ENCODE measurements at regions not wholly inside any gene's neighbourhood (a gene's known extent, or its start where the extent isn't known, plus 50 kb on each side); places are given as distances from the start of the nearest gene placed in this dataset.

GRCh38 chr2:7468448-7468828 lies 551.2 kb downstream of the RNF144A start:
- TF ChIP-seq EZH2 (IDR thresholded peaks at IDR 0.05; ENCODE audit: borderline replicate concordance, low read depth, low read length, poor library complexity, severe bottlenecking) (no peak), CTCF (conservative IDR thresholded peaks at IDR 0.05; ENCODE audit: low read depth, low read length) (no peak)
- Histone ChIP-seq H3K27ac (ENCODE audit: low read depth, low read length, poor library complexity, severe bottlenecking) (no peak overlapping the region), H3K27me3 (replicated peaks; ENCODE audit: insufficient read depth, low read depth, low read length, poor library complexity) (no peaks in the 10 kb centered on the region), H3K9me3 (ENCODE audit: low read depth, low read length, poor library complexity, severe bottlenecking) (no peaks in the 10 kb centered on the region), H3K4me1 (ENCODE audit: insufficient read depth, low read length, poor library complexity, severe bottlenecking) (no peaks in the 10 kb centered on the region), H3K36me3 (ENCODE audit: insufficient read depth, low read length, poor library complexity, severe bottlenecking) (no peaks in the 10 kb centered on the region), H3K4me3 (ENCODE audit: low read depth, low read length, poor library complexity, severe bottlenecking) (no peak overlapping the region)
- intact Hi-C loops (cut with micrococcal nuclease; ENCODE audit: unreplicated experiment), result no loop called here
- no TSS peak for BruUV-seq (replicated peaks)
- CTCF ChIA-PET, result no interaction called here
- no peak for DNase-seq (ENCODE audit: low spot score)
- POLR2A ChIA-PET (ENCODE audit: low non-redundant PET), result no interaction called here

GRCh38 chr2:7468955-7469354 lies 551.7 kb downstream of the RNF144A start:
- ChIA-PET POLR2A (ENCODE audit: low non-redundant PET) (no interaction called here), CTCF (no interaction called here)
- intact Hi-C loops (cut with micrococcal nuclease; ENCODE audit: unreplicated experiment), result no loop called here
- no peaks in the 10 kb centered on the region for H3K9me3 ChIP-seq (ENCODE audit: low read depth, low read length, poor library complexity, severe bottlenecking)
- H3K4me3 ChIP-seq (ENCODE audit: low read depth, low read length, poor library complexity, severe bottlenecking), result no peak overlapping the region
- no peaks in the 10 kb centered on the region for H3K27me3 ChIP-seq (replicated peaks; ENCODE audit: insufficient read depth, low read depth, low read length, poor library complexity)
- TF ChIP-seq CTCF (conservative IDR thresholded peaks at IDR 0.05; ENCODE audit: low read depth, low read length) (no peak), EZH2 (IDR thresholded peaks at IDR 0.05; ENCODE audit: borderline replicate concordance, low read depth, low read length, poor library complexity, severe bottlenecking) (no peak)
- no TSS peak for BruUV-seq (replicated peaks)
- H3K27ac ChIP-seq (ENCODE audit: low read depth, low read length, poor library complexity, severe bottlenecking), result no peak overlapping the region
- no peak for DNase-seq (ENCODE audit: low spot score)
- H3K4me1 ChIP-seq (ENCODE audit: insufficient read depth, low read length, poor library complexity, severe bottlenecking), result no peaks in the 10 kb centered on the region
- no peaks in the 10 kb centered on the region for H3K36me3 ChIP-seq (ENCODE audit: insufficient read depth, low read length, poor library complexity, severe bottlenecking)

- H3K27ac ChIP-seq (ENCODE audit: low read depth, low read length, poor library complexity, severe bottlenecking), result no peak overlapping the region
- intact Hi-C loops (cut with micrococcal nuclease; ENCODE audit: unreplicated experiment), result no loop called here
- H3K4me3 ChIP-seq (ENCODE audit: low read depth, low read length, poor library complexity, severe bottlenecking), result no peak overlapping the region
- H3K27me3 ChIP-seq (replicated peaks; ENCODE audit: insufficient read depth, low read depth, low read length, poor library complexity), result no peaks in the 10 kb centered on the region
- H3K4me1 ChIP-seq (ENCODE audit: insufficient read depth, low read length, poor library complexity, severe bottlenecking), result no peaks in the 10 kb centered on the region
- no TSS peak for BruUV-seq (replicated peaks)
- ChIA-PET POLR2A (ENCODE audit: low non-redundant PET) (no interaction called here), CTCF (no interaction called here)
- no peak for DNase-seq (ENCODE audit: low spot score)
- no peaks in the 10 kb centered on the region for H3K36me3 ChIP-seq (ENCODE audit: insufficient read depth, low read length, poor library complexity, severe bottlenecking)
- H3K9me3 ChIP-seq (ENCODE audit: low read depth, low read length, poor library complexity, severe bottlenecking), result no peaks in the 10 kb centered on the region
- TF ChIP-seq EZH2 (IDR thresholded peaks at IDR 0.05; ENCODE audit: borderline replicate concordance, low read depth, low read length, poor library complexity, severe bottlenecking) (no peak), CTCF (conservative IDR thresholded peaks at IDR 0.05; ENCODE audit: low read depth, low read length) (no peak)
These were observed 554.0 kb downstream of the RNF144A start for GRCh38 chr2:7471185-7471584.
